T-helper 17 cell (primary cell): ENCODE measurements at regions not wholly inside any gene's neighbourhood (a gene's known extent, or its start where the extent isn't known, plus 50 kb on each side); places are given as distances from the start of the nearest gene placed in this dataset.
"Not testable (repeated sequence)": the region's sequence is repeated elsewhere in the genome, so short reads cannot be mapped to it uniquely, and the experiment has no call there.

ENCODE experiments used
- ATAC-seq: fragments of 150-1000 bp; cut with Tn5 transposase; 2 replicates; pipeline ENCODE4 v1.10.0; 2021; ENCODE audit warnings: mild to moderate bottlenecking, moderate library complexity
- DNase-seq, 3 donors: peaks; one replicate each; pipeline versions ENCODE4 v3.0.0 to v3.0.0-alpha.2; 2020 to 2021
- H3K9me3 ChIP-seq: one replicate; pipeline ENCODE4 v1.7.0; 2013; ENCODE audit warnings: low read length, mild to moderate bottlenecking; ENCODE audit not compliant: control insufficient read depth, poor library complexity, severe bottlenecking
- H3K27ac Mint-ChIP-seq: one replicate; pipeline ENCODE4 v1.8.0; 2022; ENCODE audit warnings: mild to moderate bottlenecking, moderate library complexity, mixed read lengths
- H3K27me3 Mint-ChIP-seq: one replicate; pipeline ENCODE4 v1.8.0; 2022; ENCODE audit warnings: mixed read lengths
- H3K36me3 Mint-ChIP-seq: one replicate; pipeline ENCODE4 v1.8.0; 2022; ENCODE audit warnings: low read depth, mixed read lengths
- H3K4me1 Mint-ChIP-seq: one replicate; pipeline ENCODE4 v1.8.0; 2022; ENCODE audit warnings: mild to moderate bottlenecking, mixed read lengths
- H3K4me3 Mint-ChIP-seq: one replicate; pipeline ENCODE4 v1.8.0; 2022; ENCODE audit warnings: mild to moderate bottlenecking, moderate library complexity, mixed read lengths

DNA sequence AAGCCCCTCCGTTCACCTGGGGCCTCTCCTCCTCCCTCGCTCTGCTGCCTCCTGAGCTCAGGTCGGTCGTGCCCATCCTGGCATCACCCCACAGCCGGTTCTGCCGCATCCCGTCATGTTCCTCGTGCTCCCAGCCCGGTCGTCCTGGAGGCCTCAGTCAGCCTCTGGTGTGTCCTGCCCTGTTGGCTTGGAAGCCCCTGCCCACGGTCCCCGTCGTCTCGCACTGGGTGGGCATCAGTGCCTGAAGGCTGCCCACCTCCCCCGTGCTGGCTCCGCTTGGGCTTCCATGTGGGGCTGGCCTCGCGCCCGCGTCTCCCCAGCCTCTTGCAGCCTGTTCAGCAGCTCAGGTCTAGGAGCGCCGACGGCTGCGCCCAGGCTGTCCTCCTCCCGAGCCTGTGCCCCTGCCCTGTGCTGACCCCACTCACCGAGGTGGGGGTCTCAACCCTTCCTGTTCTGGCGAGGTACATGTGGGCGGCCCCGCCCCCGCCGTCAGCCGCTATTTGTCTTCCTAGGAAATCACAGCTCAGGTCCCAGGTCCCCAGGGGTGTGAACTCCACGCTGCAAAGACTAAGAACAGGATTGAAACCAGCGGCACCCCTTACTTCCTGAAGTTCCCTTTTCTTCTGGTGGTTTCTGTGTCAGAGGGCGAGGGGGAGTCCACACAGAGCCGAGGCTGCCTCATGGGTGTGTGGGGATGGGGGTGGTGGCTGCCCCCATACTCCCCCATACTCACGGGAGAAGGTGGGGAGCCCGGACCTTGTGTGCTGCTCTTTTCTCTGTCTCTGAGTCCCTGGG is 102.9 kb downstream of the TMEM121 start:
- H3K9me3 ChIP-seq, H3K4me3 Mint-ChIP-seq, DNase-seq, H3K4me1 Mint-ChIP-seq, H3K27me3 Mint-ChIP-seq, H3K27ac Mint-ChIP-seq, H3K36me3 Mint-ChIP-seq, ATAC-seq: not testable (repeated sequence)

DNA sequence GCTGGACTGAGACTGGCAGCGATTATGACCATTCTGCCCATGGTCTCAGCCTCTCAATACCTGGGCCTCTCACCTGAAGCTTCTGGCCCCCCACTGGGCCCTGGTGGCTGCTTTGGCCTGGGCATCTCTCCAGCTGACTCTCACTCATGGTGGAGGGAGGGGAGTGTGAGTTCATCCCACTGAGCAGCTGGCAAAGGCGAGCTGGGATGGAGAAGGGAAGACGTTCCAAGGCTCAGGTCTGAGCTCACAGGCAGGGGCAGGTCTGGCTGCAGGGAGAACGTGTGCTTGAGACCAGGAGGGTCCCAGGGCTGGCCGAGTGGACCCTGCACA is 103.5 kb downstream of the TMEM121 start:
- DNase-seq (no peak), ATAC-seq (no peak)
- no peak overlapping the region for H3K27ac Mint-ChIP-seq
- no peaks in the 10 kb centered on the region for H3K9me3 ChIP-seq
- H3K27me3 Mint-ChIP-seq, result peaks cover 9% of the 10 kb centered on the region
- peaks cover 2% of the 10 kb centered on the region for H3K4me1 Mint-ChIP-seq
- H3K4me3 Mint-ChIP-seq, result no peak overlapping the region
- peaks cover 2% of the 10 kb centered on the region for H3K36me3 Mint-ChIP-seq

DNA sequence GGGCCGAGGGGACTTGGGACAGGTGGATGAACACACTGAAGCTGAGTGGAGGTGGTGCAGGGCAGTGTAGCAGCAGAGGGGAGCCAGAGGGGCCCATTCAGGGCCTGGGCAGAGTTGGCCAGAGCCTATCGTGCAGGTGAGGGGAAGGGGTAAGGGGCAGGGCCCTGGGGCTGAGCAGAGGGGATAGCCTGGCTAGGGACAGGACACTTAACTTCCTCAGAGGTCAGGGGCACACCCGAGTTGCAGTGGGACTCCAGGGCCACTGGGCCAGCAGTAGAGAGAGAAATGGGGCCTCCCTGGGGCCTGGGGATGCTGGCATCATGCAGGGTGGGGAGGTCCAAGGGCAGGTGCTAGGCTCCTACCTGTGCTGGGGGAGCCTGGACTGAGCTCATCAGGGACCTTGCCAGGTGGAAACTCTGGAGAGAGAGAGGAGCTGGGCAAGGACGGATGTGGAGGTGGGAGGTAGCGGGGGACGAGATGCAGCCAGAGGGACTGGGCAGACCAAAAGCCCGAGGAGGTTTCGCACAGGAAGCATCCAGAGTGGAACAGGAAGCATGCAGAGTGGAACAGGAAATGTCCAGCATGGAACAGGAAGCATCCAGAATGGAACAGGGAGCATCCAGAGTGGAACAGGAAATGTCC is 104.0 kb downstream of the TMEM121 start:
- not testable (repeated sequence) for H3K36me3 Mint-ChIP-seq, H3K27ac Mint-ChIP-seq, H3K9me3 ChIP-seq, DNase-seq, ATAC-seq, H3K4me3 Mint-ChIP-seq, H3K4me1 Mint-ChIP-seq
- peaks cover 13% of the 10 kb centered on the region for H3K27me3 Mint-ChIP-seq

DNA sequence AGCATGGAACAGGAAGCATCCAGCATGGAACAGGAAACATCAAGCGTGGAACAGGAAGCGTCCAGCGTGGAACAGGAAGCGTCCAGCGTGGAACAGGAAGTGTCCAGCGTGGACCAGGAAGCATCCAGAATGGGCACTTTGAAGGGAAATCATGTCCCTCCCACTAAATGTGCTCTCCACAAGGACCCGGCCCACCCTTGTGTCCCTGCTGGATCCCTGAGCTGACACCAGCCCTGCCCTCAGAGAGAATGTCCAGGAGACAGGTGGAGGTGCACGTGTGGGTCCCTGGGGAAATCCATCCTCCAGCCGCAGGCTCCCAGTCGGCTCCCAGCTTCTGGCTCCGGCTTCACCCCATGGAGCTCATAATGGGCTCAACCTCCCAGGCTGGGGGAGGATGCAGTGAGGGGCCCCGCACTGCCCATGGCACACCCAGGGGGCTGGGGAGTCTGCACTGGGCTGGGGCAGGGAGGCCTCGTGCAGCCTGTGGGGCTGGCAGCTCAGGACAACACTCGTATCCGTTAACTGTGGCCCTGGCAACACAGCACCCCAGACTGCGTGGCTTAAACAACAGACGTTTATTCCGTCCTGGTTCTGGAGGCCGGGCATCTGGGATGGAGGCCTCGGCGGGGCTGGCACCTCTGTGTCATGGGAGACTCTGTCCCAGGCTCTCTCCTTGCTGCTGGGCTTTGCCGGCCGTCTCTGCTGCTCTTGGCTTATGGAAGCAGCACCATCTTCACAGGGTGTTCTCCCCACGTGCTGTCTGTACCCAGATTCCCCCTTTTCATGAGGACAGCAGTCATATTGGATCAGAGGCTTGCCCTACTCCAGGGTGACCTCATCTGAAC is 104.8 kb downstream of the TMEM121 start:
- not testable (repeated sequence) for ATAC-seq, H3K4me3 Mint-ChIP-seq, DNase-seq, H3K9me3 ChIP-seq, H3K27ac Mint-ChIP-seq, H3K4me1 Mint-ChIP-seq, H3K36me3 Mint-ChIP-seq
- peaks cover 13% of the 10 kb centered on the region for H3K27me3 Mint-ChIP-seq

DNA sequence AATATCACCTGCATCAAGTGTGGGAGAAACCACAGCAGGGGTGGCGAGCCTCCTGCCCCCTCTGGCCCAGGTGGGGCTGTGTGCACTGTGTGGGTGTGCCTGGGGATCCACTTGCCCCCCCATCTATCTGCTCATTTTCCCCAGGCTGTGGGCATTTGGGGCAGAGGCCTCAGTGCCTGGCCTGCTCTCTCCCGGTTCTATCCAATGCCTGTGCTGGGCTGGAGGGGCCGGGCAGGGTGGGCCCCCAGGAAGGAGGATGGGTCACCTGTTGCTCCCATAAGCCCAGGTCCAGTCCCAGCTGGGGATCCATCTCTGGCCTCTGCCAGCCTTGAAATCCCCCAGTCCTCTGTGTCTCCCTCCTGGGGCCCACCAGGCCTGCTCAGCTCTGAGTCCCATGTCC is 105.6 kb downstream of the TMEM121 start:
- H3K36me3 Mint-ChIP-seq, result peaks cover 5% of the 10 kb centered on the region
- peaks cover 13% of the 10 kb centered on the region for H3K27me3 Mint-ChIP-seq
- H3K27ac Mint-ChIP-seq, result no peak overlapping the region
- H3K9me3 ChIP-seq, result no peaks in the 10 kb centered on the region
- ATAC-seq (no peak), DNase-seq (no peak)
- peaks cover 9% of the 10 kb centered on the region for H3K4me1 Mint-ChIP-seq
- H3K4me3 Mint-ChIP-seq, result no peak overlapping the region

DNA sequence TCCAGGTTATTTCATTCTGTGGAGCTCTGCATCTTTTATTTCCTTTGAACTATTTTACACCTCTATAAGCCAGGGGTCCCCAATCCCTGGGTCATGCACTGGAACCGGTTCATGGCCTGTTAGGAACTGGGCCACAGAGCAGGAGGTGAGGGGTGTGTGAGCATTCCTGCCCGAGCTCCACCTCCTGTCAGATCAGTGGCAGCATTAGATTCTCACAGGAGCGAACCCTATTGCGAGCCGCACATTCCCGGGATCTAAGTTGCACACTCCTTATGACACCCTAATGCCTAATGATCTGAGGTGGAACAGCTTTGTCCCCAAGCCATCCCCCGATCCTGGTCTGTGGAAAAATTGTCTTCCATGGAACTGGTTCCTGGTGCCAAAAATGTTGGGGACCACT is 107.2 kb downstream of the TMEM121 start:
- ATAC-seq, H3K9me3 ChIP-seq, DNase-seq, H3K27ac Mint-ChIP-seq, H3K4me1 Mint-ChIP-seq, H3K36me3 Mint-ChIP-seq, H3K4me3 Mint-ChIP-seq: not testable (repeated sequence)
- H3K27me3 Mint-ChIP-seq, result peaks cover 13% of the 10 kb centered on the region

DNA sequence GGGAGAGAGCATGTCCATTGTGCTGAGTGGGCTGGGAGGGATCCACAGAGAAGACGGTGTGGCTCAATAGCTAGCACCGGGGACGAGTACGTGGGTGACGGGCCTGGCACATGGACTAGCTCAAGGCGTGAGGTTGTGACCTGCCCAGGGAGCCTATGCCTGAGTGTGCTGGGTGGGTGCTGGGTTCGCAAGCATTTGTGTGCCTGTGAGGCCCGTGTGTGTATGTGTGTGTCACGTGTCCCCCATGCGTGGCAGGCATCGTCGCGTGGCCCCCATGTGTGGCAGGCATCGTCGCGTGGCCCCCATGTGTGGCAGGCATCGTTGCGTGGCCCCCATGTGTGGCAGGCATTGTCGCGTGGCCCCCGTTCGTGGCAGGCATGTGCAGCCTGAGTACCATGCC is 109.2 kb downstream of the TMEM121 start:
- Mint-ChIP-seq H3K36me3 (peaks cover 3% of the 10 kb centered on the region), H3K27ac (no peak overlapping the region), H3K4me3 (no peak overlapping the region), H3K27me3 (peaks cover 4% of the 10 kb centered on the region), H3K4me1 (peaks cover 7% of the 10 kb centered on the region)
- ATAC-seq (no peak), DNase-seq (no peak)
- no peaks in the 10 kb centered on the region for H3K9me3 ChIP-seq

DNA sequence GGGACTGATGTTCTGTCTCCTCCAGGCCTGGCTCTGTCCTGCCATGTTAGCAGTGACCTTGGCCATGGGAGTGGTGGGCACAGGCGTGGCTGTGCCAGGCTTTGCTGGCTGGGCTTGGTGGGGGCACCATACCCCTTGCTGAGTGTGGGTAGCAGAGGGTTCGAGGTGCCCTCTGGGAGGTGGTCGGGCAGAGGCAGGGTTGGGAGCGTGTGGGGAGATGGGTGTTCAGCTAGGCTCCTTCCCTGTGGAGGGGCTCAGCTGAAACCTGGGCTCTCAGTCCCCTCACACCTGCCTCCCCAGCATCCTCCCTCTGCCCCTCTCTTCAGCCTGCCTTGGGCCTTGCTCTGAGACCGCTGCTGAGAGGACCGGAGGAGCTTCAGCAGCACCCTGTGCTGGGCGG is 109.6 kb downstream of the TMEM121 start:
- ATAC-seq, H3K27ac Mint-ChIP-seq, DNase-seq, H3K4me1 Mint-ChIP-seq, H3K4me3 Mint-ChIP-seq, H3K27me3 Mint-ChIP-seq, H3K36me3 Mint-ChIP-seq, H3K9me3 ChIP-seq: not testable (repeated sequence)

DNA sequence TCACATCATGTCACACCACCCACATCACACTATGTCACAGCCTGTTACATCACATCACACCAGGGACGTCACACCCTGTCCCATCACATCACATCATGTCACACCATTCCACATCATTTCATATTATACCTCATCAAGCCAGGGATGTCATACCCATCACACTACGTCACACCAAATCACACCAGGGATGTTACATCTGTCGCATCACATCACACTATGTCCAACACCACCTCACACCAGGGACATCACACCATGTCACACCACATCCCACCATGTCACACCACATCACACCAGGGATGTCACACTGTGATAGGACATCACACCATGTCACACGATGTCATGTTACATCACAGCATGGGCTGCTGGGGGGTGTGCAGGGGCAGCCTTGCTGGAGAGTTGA is 110.6 kb downstream of the TMEM121 start:
- Mint-ChIP-seq H3K4me1 (peaks cover 7% of the 10 kb centered on the region), H3K36me3 (peaks cover 3% of the 10 kb centered on the region), H3K27me3 (peaks cover 4% of the 10 kb centered on the region), H3K4me3 (no peak overlapping the region), H3K27ac (no peak overlapping the region)
- no peak for DNase-seq
- no peaks in the 10 kb centered on the region for H3K9me3 ChIP-seq
- ATAC-seq, result no peak

DNA sequence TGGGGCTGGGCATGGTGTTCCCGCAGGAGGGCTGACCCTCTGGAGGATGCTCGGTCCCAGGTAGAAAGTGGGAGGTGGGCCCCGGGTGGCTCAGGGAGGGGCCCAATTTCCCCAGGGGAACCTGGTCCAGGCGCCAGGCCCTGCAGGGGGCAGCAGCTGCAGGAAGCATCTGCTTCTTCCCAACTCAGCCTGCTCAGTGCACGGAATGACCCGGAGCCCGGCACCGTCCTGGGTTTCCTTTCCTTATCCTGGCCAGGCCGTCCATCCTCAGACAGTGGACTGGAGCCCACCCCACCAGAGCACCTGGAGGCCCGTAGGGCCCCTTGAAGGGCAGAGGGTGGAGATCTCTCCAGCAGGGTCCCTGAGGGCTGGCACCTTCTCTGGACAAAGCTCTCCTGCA is 111.0 kb downstream of the TMEM121 start:
- not testable (repeated sequence) for H3K4me3 Mint-ChIP-seq, H3K36me3 Mint-ChIP-seq, DNase-seq, H3K27me3 Mint-ChIP-seq, H3K27ac Mint-ChIP-seq, H3K4me1 Mint-ChIP-seq, H3K9me3 ChIP-seq, ATAC-seq

DNA sequence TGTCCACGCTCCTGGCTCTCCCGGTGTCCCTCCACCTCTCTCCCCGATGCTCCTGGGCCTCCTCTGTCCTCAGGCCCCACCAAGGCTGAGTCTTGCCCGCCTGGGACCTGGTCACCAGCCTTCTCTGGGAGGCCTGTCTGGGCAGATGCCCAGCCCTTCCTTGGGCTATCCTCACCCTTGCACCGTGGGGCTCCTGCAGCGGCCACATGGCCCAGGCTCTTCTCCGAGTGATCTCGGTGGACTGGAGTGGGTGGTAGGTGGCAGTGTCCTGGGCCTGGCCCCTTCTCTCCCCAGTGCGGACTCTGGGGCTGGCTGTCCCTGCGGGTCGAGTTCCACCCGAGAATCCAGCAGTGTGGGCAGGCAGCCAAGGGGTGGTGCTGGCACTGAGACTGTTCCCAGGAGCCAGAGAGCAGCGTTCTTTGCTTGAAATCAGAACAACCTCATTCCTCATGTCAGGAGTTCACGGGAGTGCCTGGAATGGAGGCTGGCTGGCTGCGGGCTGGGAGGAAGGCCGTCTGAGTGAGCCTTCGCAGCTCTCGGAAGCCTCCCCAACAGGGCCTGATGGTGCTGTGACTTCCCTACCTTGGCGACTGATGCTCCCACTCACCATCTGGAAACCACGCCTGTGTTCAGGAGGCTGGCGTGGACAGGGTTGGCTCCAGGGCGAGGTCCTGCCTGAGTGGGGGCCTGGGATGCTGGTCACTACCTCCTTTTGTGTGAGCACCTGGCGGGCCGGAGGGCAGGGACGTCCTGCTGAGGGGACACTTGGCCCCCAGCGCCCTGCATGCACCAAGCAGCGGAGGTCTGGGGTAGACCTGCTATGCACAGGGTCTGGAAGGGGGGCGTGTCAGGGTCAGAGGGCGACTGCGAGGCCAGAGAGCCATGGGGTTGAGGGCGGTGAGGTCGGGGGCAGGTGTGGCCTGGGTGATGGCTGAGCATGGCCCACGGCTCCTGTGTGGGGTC is 113.9 kb downstream of the TMEM121 start:
- ATAC-seq, H3K4me1 Mint-ChIP-seq, H3K27me3 Mint-ChIP-seq, H3K27ac Mint-ChIP-seq, H3K4me3 Mint-ChIP-seq, DNase-seq, H3K36me3 Mint-ChIP-seq, H3K9me3 ChIP-seq: not testable (repeated sequence)

DNA sequence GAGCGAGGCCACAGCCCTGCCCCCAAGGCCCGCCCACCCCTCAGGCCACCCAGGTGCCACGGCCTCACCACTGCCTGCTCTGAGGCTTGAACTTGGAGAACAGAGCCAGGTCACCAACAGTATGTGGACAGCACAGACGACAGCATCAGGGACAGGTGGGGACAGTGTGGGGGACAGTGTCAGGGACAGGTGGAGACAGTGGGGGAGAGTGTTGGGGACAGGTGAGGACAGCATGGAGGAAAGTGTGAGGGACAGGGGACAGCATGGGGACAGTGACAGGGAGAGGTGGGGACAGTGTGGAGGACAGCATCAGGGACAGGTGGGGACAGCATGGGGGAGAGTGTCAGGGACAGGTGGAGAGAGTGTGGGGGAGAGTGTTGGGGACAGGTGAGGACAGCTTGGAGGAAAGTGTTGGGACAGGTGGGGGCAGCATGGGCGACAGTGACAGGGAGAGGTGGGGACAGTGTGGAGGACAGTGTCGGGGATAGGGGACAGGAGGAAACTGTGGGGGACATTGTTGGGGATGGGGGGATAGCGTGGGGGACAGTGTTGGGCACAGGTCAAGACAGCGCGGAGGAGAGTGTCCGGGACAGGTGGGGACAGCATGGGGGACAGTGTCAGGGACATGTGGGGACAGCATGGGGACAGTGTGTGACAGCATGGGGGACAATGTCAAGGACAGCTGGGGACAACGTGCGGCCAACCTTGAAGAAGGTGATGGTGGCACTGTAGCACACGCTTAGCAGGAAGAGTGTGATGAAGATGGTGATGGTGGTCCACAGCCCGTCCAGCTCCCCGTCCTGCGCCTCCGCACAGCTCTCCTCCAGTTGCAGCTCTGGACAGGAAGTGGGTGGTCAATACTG is 114.9 kb downstream of the TMEM121 start:
- Mint-ChIP-seq H3K36me3 (peaks cover 3% of the 10 kb centered on the region), H3K4me1 (peaks cover 4% of the 10 kb centered on the region), H3K4me3 (no peak overlapping the region), H3K27me3 (peaks cover 9% of the 10 kb centered on the region), H3K27ac (no peak overlapping the region)
- DNase-seq (no peak), ATAC-seq (no peak)
- no peaks in the 10 kb centered on the region for H3K9me3 ChIP-seq
